GM23248 (cell line): ENCODE measurements at regions not wholly inside any gene's neighbourhood (a gene's known extent, or its start where the extent isn't known, plus 50 kb on each side); places are given as distances from the start of the nearest gene placed in this dataset.

ENCODE experiments used
- EZH2 ChIP-seq: fragments of 200-600 bp; sonication (generic); IDR thresholded peaks from 2 replicates; pipeline ENCODE4 v1.6.1; 2018; ENCODE audit warnings: antibody characterized with exemption, mild to moderate bottlenecking; ENCODE audit not compliant: insufficient read depth, poor library complexity, severe bottlenecking
- EZH2phosphoT487 ChIP-seq: fragments of 200-600 bp; sonication (generic); IDR thresholded peaks from 2 replicates; pipeline ENCODE4 v1.6.1; 2018; ENCODE audit warnings: antibody characterized with exemption, moderate library complexity, mild to moderate bottlenecking, low read depth; ENCODE audit not compliant: insufficient read depth

DNA sequence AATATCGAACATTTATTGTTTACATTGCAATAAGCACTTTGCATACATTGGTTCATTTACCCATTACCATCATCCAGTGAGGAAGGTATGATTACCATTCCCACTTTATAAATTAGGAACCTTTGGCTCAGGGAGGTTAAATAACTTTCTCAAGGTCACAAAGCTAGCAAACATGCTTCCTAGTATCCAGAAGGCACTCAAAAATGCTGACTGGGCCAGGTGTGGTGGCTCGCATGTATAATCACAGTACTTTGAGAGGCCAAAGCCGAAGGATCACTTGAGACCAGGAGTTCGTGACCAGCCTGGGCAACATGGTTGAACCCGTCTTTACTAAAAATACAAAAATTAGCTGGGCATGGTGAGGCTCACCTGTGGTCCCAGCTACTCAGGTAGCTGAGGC, 259.6 kb downstream of the TMEM114 start:
- TF ChIP-seq EZH2phosphoT487 (no peak), EZH2 (no peak)
